HG02943 (cell line): ENCODE measurements at regions not wholly inside any gene's neighbourhood (a gene's known extent, or its start where the extent isn't known, plus 50 kb on each side); places are given as distances from the start of the nearest gene placed in this dataset.

Experiments
- ATAC-seq: cut with Tn5 transposase; IDR thresholded peaks from one replicate; pipeline ENCODE4 v1.9.1; 2021; ENCODE audit warnings: mild to moderate bottlenecking, low read depth, moderate library complexity; ENCODE audit not compliant: unreplicated experiment

- no peak for ATAC-seq
Measured at GRCh38 chrX:13152518-13153185, 108.2 kb upstream of the FAM9C start.

GRCh38 chrX:13151828-13152517, 107.6 kb upstream of the FAM9C start:
- ATAC-seq = no peak

- ATAC-seq = no peak
Measured at GRCh38 chrX:13149702-13150350, 105.4 kb upstream of the FAM9C start.

GRCh38 chrX:13147733-13148132, 103.3 kb upstream of the FAM9C start:
- no peak for ATAC-seq

- no peak for ATAC-seq
Measured at GRCh38 chrX:13147147-13147546, 102.7 kb upstream of the FAM9C start.

- ATAC-seq = no peak
Measured at GRCh38 chrX:13144927-13145655, 100.7 kb upstream of the FAM9C start.

- ATAC-seq = no peak
Measured at GRCh38 chrX:13142891-13143290, 98.5 kb upstream of the FAM9C start.

- no peak for ATAC-seq
Measured at GRCh38 chrX:13140007-13140406, 95.6 kb upstream of the FAM9C start.

GRCh38 chrX:13131396-13132137, 87.1 kb upstream of the FAM9C start:
- no peak for ATAC-seq

- ATAC-seq = no peak
Measured at GRCh38 chrX:13130816-13131215, 86.4 kb upstream of the FAM9C start.

GRCh38 chrX:13128104-13128503, 83.7 kb upstream of the FAM9C start:
- ATAC-seq = no peak

- ATAC-seq = no peak
Measured at GRCh38 chrX:13126775-13127174, 82.4 kb upstream of the FAM9C start.

- ATAC-seq = no peak
Measured at GRCh38 chrX:13125188-13125587, 80.8 kb upstream of the FAM9C start.

- no peak for ATAC-seq
Measured at GRCh38 chrX:13123857-13124345, 79.5 kb upstream of the FAM9C start.

GRCh38 chrX:13123247-13123856, 78.9 kb upstream of the FAM9C start:
- no peak for ATAC-seq

- ATAC-seq = no peak
Measured at GRCh38 chrX:13121020-13121555, 76.7 kb upstream of the FAM9C start.

- no peak for ATAC-seq
Measured at GRCh38 chrX:13120017-13120416, 75.6 kb upstream of the FAM9C start.

- no peak for ATAC-seq
Measured at GRCh38 chrX:13119386-13119785, 75.0 kb upstream of the FAM9C start.

GRCh38 chrX:13115146-13115855, 70.9 kb upstream of the FAM9C start:
- ATAC-seq = no peak
